ENCODE measurements at regions not wholly inside any gene's neighbourhood (a gene's known extent, or its start where the extent isn't known, plus 50 kb on each side); places are given as distances from the start of the nearest gene placed in this dataset.

DNA sequence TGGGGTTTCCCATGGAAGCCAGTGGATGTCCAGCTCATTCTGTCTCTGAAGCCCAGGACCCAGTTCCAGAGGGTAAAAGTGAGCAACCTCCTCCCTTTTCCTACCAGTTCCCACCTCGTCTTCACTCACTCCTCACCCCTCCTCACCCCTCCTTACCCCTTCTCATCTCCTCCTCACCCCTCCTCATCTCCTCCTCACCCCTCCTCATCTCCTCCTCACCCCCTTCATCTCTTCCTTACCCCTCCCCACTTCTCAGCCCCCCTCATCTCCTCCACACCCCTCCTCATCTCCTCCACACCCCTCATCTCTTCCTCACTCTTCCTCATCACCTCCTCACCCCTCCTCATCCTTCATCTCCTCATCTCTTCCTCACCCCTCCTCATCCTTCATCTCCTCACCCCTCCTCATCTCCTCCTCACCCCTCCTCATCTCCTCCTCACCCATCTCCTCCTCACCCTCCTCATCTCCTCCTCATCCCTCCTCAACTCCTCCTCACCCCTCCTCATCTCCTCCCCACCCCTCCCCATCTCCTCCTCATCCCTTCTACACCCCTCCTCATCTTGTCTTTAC lies 246.1 kb downstream of the MYLK4 start:
- H3K4me1 Mint-ChIP-seq: no peaks in the 10 kb centered on the region
- no peak overlapping the region for H3K4me3 Mint-ChIP-seq
- H3K9me3 Mint-ChIP-seq: peaks cover 3% of the 10 kb centered on the region
- no peaks in the 10 kb centered on the region for H3K36me3 Mint-ChIP-seq (ENCODE audit: low read depth)
- no peak for DNase-seq (ENCODE audit: low read depth, low spot score)
- peaks cover 9% of the 10 kb centered on the region for H3K27me3 Mint-ChIP-seq (ENCODE audit: low read depth)
- no peak overlapping the region for H3K27ac Mint-ChIP-seq (ENCODE audit: unreplicated experiment)
- TF ChIP-seq, protein P1, sequence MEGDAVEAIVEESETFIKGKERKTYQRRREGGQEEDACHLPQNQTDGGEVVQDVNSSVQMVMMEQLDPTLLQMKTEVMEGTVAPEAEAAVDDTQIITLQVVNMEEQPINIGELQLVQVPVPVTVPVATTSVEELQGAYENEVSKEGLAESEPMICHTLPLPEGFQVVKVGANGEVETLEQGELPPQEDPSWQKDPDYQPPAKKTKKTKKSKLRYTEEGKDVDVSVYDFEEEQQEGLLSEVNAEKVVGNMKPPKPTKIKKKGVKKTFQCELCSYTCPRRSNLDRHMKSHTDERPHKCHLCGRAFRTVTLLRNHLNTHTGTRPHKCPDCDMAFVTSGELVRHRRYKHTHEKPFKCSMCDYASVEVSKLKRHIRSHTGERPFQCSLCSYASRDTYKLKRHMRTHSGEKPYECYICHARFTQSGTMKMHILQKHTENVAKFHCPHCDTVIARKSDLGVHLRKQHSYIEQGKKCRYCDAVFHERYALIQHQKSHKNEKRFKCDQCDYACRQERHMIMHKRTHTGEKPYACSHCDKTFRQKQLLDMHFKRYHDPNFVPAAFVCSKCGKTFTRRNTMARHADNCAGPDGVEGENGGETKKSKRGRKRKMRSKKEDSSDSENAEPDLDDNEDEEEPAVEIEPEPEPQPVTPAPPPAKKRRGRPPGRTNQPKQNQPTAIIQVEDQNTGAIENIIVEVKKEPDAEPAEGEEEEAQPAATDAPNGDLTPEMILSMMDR (conservative IDR thresholded peaks at IDR 0.05): no peak

DNA sequence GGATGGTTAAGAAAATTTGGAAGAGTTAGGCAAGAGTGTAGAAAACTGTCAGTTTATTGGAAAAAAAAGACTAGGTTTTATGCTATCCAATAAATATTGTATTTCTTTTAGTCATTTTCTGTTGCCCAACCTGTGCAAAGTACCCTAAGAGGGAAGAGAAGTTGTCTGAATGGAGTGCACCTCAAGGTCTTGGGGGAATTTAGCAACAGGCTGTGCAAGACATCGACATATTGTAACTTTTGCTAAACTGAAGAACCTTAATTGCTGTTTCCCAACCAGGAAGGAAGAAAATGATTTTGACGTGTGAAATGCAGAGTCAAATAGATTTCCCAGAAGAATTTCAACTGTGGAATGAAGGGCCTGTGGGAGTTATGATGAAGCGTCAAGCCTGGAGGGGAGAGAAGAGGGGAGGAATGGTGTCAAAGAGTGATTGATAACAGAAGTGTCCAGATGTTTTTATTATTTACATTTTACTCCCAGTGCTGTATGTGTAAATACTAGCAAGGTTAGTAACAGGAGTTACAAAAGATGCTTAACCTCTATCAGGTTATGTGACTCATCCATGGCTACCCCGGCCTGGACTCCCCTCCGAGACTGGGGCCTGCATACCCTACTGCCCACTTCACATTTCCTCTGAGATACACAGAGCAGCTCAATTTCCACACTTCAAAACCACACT lies 246.8 kb downstream of the MYLK4 start:
- Mint-ChIP-seq H3K4me1 (no peaks in the 10 kb centered on the region), H3K27ac (ENCODE audit: unreplicated experiment) (no peak overlapping the region), H3K9me3 (peaks cover 3% of the 10 kb centered on the region), H3K27me3 (ENCODE audit: low read depth) (peaks cover 9% of the 10 kb centered on the region), H3K36me3 (ENCODE audit: low read depth) (no peaks in the 10 kb centered on the region), H3K4me3 (no peak overlapping the region)
- DNase-seq (ENCODE audit: low read depth, low spot score): no peak
- TF ChIP-seq, protein P1 (conservative IDR thresholded peaks at IDR 0.05): no peak

DNA sequence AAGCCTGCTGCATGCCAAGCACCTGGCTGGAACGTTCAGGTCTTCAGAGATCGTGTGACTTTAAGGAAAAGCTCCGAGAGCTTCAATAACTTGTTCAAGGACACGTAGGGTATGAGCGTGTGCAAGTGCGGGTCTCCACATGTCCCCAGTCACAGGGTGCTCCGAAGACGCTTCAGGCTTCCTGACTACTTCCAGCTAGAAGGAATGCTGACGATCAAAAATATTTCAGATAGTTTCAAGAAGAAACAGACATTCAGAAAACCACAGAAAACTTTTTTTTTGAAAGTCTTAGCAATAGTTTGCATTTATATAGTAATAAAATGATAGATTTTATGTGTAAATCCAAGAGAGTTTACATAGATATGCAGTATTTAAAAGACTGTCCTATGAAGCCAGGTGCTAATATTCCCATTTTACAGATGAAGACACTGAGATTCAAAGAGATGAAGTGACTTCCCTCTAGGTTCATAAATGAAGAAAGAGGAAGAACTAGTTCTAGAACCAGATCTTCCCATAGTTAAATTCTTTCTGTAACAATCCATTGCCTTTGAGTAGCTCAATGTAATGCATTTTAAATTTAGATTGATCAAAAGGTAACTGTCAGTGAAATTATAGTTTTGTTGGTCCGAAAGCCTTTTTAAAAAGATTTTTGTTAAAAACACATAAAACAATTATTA lies 247.6 kb downstream of the MYLK4 start:
- Mint-ChIP-seq H3K4me3 (no peak overlapping the region), H3K27ac (ENCODE audit: unreplicated experiment) (no peak overlapping the region), H3K36me3 (ENCODE audit: low read depth) (no peaks in the 10 kb centered on the region), H3K9me3 (peaks cover 3% of the 10 kb centered on the region), H3K27me3 (ENCODE audit: low read depth) (peaks cover 9% of the 10 kb centered on the region), H3K4me1 (no peaks in the 10 kb centered on the region)
- TF ChIP-seq, protein P1 (conservative IDR thresholded peaks at IDR 0.05): no peak
- no peak for DNase-seq (ENCODE audit: low read depth, low spot score)

DNA sequence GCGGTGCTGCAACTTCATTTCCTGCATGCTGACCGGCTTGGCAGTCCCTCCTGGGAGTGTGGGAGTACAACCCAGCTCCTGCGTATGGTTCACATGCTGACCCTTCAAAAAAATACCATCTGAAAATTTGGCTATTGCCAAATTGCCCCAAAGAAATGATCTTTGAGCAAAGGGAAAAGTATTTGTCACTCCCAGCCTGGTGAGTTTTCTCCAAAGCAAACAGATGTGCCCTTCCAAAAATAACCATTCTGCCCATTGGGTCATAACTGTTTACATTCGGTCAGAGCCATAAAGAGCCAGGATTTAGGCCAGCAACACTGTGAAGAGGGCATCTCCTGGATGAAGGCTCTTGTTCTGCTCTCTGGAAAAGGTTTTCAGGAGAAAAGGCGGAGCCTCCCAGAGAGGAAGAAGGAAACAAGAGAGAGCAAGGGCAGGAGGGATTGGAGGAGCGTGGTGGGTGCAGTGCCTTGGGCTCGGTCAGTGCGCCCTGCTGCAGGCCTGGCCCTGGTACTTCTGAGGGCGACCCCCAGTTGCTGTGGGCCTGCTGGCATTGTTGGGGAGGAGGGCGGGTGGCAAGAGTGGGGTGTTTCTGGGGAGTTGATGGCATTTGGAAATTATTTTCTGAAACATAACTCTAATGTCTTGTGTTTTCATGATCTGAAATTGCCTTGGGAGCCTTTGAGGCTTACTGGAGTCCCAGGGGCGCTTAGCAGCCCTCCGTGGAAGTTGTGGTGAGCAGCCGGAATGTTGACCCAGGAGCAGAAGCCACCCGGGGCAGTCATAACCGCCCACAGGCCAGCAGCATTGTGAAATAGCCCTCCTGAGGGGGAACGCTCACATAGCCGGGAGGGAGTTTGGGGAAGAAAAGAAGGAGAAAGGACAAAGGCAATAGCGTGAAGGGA lies 248.4 kb downstream of the MYLK4 start:
- no peaks in the 10 kb centered on the region for H3K4me1 Mint-ChIP-seq
- TF ChIP-seq, protein P1 (conservative IDR thresholded peaks at IDR 0.05): no peak
- no peak for DNase-seq (ENCODE audit: low read depth, low spot score)

DNA sequence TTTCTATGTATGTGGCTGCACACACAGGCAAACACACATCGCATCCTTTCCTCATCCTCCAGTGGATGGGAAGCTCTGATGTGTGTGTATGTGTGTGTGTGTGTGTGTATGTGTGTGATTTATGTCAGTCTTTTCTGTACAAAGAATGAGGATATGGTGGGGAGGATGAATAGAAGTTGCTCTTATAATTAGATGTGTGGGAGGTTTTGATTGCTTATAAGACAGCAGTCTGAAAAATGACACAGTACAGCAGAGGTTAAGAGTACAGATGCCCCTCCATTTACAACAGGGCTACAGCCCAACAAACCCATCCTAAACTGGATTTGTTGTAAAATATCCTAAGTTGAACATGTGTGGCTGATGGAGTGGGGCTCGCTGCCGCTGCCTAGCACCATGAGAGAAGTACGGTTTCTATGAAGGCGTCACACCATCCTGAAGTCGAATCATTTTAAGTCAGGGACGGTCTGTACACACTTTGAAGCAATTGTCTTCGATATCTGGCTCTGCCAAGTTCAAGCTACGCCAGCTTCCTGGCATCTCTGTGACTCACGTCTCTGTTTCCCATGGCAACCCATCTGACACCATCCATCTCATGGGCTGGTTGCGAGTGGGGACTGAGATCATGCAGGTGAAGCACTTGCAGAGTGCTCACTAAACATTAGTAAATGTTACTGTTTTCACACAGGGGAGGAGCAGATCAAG lies 252.6 kb downstream of the MYLK4 start:
- no peaks in the 10 kb centered on the region for H3K4me1 Mint-ChIP-seq
- no peak overlapping the region for H3K4me3 Mint-ChIP-seq
- H3K27ac Mint-ChIP-seq (ENCODE audit: unreplicated experiment): no peak overlapping the region
- H3K9me3 Mint-ChIP-seq: no peaks in the 10 kb centered on the region
- TF ChIP-seq, protein P1 (conservative IDR thresholded peaks at IDR 0.05): no peak
- no peak for DNase-seq (ENCODE audit: low read depth, low spot score)
- H3K27me3 Mint-ChIP-seq (ENCODE audit: low read depth): peaks cover 2% of the 10 kb centered on the region
- no peaks in the 10 kb centered on the region for H3K36me3 Mint-ChIP-seq (ENCODE audit: low read depth)

More for the DNA sequence above, 248.4 kb downstream of the MYLK4 start:
- Mint-ChIP-seq H3K27me3 (ENCODE audit: low read depth) (peaks cover 9% of the 10 kb centered on the region), H3K4me3 (no peak overlapping the region), H3K27ac (ENCODE audit: unreplicated experiment) (no peak overlapping the region), H3K36me3 (ENCODE audit: low read depth) (no peaks in the 10 kb centered on the region), H3K9me3 (peaks cover 3% of the 10 kb centered on the region)

Measured in neural crest cell (in vitro differentiated cells).